ENCODE measurements at regions not wholly inside any gene's neighbourhood (a gene's known extent, or its start where the extent isn't known, plus 50 kb on each side); places are given as distances from the start of the nearest gene placed in this dataset.

DNA sequence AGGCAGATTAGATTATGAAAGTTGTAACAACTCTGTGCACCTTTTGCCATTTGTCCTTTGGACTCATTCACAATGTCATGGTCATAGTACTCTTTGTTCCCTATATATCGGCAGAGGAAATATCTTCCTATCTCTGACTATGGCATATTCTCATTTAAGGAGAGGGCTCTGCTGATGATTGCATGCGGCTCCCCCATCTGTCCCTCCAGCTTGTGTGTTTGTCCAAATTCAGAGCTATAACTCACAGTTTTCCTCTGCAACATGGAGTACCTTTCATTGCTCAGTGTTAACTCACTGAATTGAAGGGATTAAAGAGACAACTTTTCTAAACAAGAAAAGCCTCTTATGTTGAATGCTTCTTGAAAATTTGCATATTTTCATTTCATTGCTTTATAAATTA, 145.5 kb downstream of the OTUD1 start:
- no peak overlapping the region for H4K8ac ChIP-seq (ENCODE audit: extremely low read depth, insufficient read depth, low read length)
- TF ChIP-seq CBX5 (IDR thresholded peaks at IDR 0.05; ENCODE audit: low read depth, low read length) (no peak), SP2 (IDR thresholded peaks at IDR 0.05; ENCODE audit: low read length) (no peak), ZNF274 (IDR thresholded peaks at IDR 0.05; ENCODE audit: borderline replicate concordance, extremely low read depth, low read length) (no peak), BACH1 (IDR thresholded peaks at IDR 0.05; ENCODE audit: low read length) (no peak), CHD1 (IDR thresholded peaks at IDR 0.05; ENCODE audit: low read depth, low read length) (no peak), EP300 (IDR thresholded peaks at IDR 0.05; ENCODE audit: borderline replicate concordance in 1 of 2, low read depth in 2 of 2, low read length in 2 of 2) (no peak), TAF1 (IDR thresholded peaks at IDR 0.05; ENCODE audit: low read depth, low read length) (no peak), CEBPB (IDR thresholded peaks at IDR 0.05; ENCODE audit: low read depth, low read length) (no peak), RXRA (IDR thresholded peaks at IDR 0.05; ENCODE audit: insufficient read depth, low read depth, low read length) (no peak), JUND (IDR thresholded peaks at IDR 0.05; ENCODE audit: low read length) (no peak), RFX5 (IDR thresholded peaks at IDR 0.05; ENCODE audit: borderline replicate concordance, low read depth, low read length) (no peak), KDM1A (IDR thresholded peaks at IDR 0.05; ENCODE audit: borderline replicate concordance, low read length) (no peak), PHF8 (conservative IDR thresholded peaks at IDR 0.05; ENCODE audit: low read depth, low read length) (no peak), SP4 (IDR thresholded peaks at IDR 0.05; ENCODE audit: low read length) (no peak), GABPA (IDR thresholded peaks at IDR 0.05; ENCODE audit: borderline replicate concordance, insufficient read depth, low read length) (no peak), E2F6 (IDR thresholded peaks at IDR 0.05) (no peak)

More for the DNA sequence above, 145.5 kb downstream of the OTUD1 start:
- Histone ChIP-seq H4K20me1 (replicated peaks in 1 of 2; ENCODE audit: control insufficient read depth in 1 of 2, insufficient read depth in 2 of 2, low read length in 2 of 2) (no peaks in the 10 kb centered on the region), H3K4me1 (replicated peaks in 1 of 4; ENCODE audit: control insufficient read depth in 3 of 4, insufficient read depth in 4 of 4, low read length in 3 of 4) (no peaks in the 10 kb centered on the region), H4K5ac (ENCODE audit: insufficient read length, low read depth, low read length) (no peak overlapping the region), H3K23ac (ENCODE audit: insufficient read length) (no peak overlapping the region), H3K23me2 (ENCODE audit: low read depth, low read length) (no peaks in the 10 kb centered on the region), H3K27ac (ENCODE audit: low read depth, low read length) (no peak overlapping the region), H2BK15ac (ENCODE audit: low read length) (no peak overlapping the region), H3K79me1 (ENCODE audit: low read depth, low read length) (no peaks in the 10 kb centered on the region), H2BK5ac (ENCODE audit: low read depth, low read length) (no peak overlapping the region), H3K4ac (replicated peaks; ENCODE audit: insufficient read length, low read depth, low read length) (no peak overlapping the region), H3K9me3 (ENCODE audit: insufficient read depth in 2 of 2, low read depth in 1 of 2, low read length in 1 of 2) (no peaks in the 10 kb centered on the region; a peak in 1 of 4 replicates), H2BK20ac (ENCODE audit: low read length) (no peak overlapping the region), H3K27me3 (replicated peaks in 1 of 4; ENCODE audit: control insufficient read depth in 3 of 4, extremely low read depth in 1 of 4, insufficient read depth in 3 of 4, low read length in 3 of 4) (no peaks in the 10 kb centered on the region), H3K18ac (ENCODE audit: extremely low read depth, low read length) (no peak overlapping the region), H3K56ac (replicated peaks; ENCODE audit: insufficient read length, low read depth, low read length) (no peak overlapping the region), H3K4me2 (ENCODE audit: insufficient read depth in 1 of 2, low read depth in 2 of 2, low read length in 2 of 2) (no peak overlapping the region), H2BK12ac (ENCODE audit: low read depth, low read length) (no peak overlapping the region), H2AFZ (ENCODE audit: low read length) (no peak overlapping the region), H3K4me3 (ENCODE audit: extremely low read depth in 1 of 4, insufficient read depth in 2 of 4, low read depth in 3 of 4, low read length in 4 of 4) (no peak overlapping the region), H3K9ac (replicated peaks in 1 of 4; ENCODE audit: extremely low read depth in 1 of 4, low read depth in 3 of 4, low read length in 3 of 4) (no peak overlapping the region), H3K36me3 (ENCODE audit: control insufficient read depth in 2 of 4, insufficient read depth in 4 of 4, low read length in 3 of 4) (no peaks in the 10 kb centered on the region), H2BK120ac (replicated peaks; ENCODE audit: low read depth, low read length) (no peak overlapping the region), H2AK5ac (ENCODE audit: low read depth, low read length) (no peak overlapping the region), H3K14ac (ENCODE audit: insufficient read length) (no peak overlapping the region), H3K79me2 (ENCODE audit: control insufficient read depth in 1 of 2, insufficient read depth in 2 of 2, low read length in 2 of 2) (no peaks in the 10 kb centered on the region), H4K91ac (replicated peaks; ENCODE audit: insufficient read length, low read length) (no peak overlapping the region)
- FAIRE-seq (no peak), DNase-seq (ENCODE audit: low read depth in 1 of 2, low spot score in 2 of 2) (no peak)
- CTCF ChIA-PET (ENCODE audit: partially characterized antibody): interaction anchor here (1.4 kb wide), 1 partner anchor 15 kb away, joined by 5 read pairs; no protein-coding TSS in a partner anchor
- 93% methylated on average over 2 of the region's 2 CpGs; no CpG with 5 or more reads in 1 of the 2 experiments for WGBS, 2 experiments (ENCODE audit: extremely low coverage in 1 of 2, insufficient coverage in 1 of 2, insufficient read length in 1 of 2, insufficient replicate concordance in 2 of 2, low coverage in 1 of 2, low lambda C conversion rate in 2 of 2, missing lambda C conversion rate in 1 of 2)
- POLR2A ChIA-PET (ENCODE audit: partially characterized antibody): no interaction called here
